ENCODE measurements at regions not wholly inside any gene's neighbourhood (a gene's known extent, or its start where the extent isn't known, plus 50 kb on each side); places are given as distances from the start of the nearest gene placed in this dataset.

DNA sequence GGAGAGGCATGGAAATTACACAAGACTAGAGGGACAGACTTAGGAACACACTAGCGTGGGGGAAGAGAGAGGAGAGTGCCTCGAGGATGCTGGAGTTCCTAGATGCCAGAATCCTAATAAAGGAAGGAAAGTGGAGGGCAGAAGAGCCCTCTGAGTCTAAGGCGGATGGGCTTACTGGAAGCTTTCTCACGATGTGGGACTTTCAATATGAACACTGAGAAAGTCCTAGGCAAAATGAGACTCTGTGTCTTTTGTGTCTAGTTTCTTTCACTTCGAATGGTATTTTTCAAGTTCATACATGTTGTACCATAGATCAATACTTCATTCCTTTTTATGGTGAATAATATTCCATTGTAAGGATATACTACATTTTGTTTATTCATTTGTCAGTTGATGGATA, 239.4 kb downstream of the NSG2 start:
- TF ChIP-seq EZH2phosphoT487 (IDR thresholded peaks at IDR 0.05; ENCODE audit: borderline replicate concordance) (no peak), POLR2A (IDR thresholded peaks at IDR 0.05; ENCODE audit: borderline replicate concordance, extremely low read depth, insufficient read depth, insufficient read length) (no peak), EZH2 (IDR thresholded peaks at IDR 0.05) (no peak), ELF1 (IDR thresholded peaks at IDR 0.05; ENCODE audit: borderline replicate concordance, low read depth) (no peak), RAD21 (IDR thresholded peaks at IDR 0.05; ENCODE audit: low read depth) (no peak), CBX3 (IDR thresholded peaks at IDR 0.05; ENCODE audit: low read depth) (no peak), POLR2AphosphoS5 (IDR thresholded peaks at IDR 0.05; ENCODE audit: low read depth, low read length) (no peak), SIN3A (IDR thresholded peaks at IDR 0.05; ENCODE audit: low read depth) (no peak)
- TF ChIP-seq, protein P1, sequence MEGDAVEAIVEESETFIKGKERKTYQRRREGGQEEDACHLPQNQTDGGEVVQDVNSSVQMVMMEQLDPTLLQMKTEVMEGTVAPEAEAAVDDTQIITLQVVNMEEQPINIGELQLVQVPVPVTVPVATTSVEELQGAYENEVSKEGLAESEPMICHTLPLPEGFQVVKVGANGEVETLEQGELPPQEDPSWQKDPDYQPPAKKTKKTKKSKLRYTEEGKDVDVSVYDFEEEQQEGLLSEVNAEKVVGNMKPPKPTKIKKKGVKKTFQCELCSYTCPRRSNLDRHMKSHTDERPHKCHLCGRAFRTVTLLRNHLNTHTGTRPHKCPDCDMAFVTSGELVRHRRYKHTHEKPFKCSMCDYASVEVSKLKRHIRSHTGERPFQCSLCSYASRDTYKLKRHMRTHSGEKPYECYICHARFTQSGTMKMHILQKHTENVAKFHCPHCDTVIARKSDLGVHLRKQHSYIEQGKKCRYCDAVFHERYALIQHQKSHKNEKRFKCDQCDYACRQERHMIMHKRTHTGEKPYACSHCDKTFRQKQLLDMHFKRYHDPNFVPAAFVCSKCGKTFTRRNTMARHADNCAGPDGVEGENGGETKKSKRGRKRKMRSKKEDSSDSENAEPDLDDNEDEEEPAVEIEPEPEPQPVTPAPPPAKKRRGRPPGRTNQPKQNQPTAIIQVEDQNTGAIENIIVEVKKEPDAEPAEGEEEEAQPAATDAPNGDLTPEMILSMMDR (IDR thresholded peaks at IDR 0.05 in 2 of 3, conservative IDR thresholded peaks at IDR 0.05 in 1 of 3; ENCODE audit: borderline replicate concordance in 1 of 3, insufficient read depth in 1 of 3, low read depth in 2 of 3, low read length in 2 of 3): no peak
- TF ChIP-seq, protein P2, sequence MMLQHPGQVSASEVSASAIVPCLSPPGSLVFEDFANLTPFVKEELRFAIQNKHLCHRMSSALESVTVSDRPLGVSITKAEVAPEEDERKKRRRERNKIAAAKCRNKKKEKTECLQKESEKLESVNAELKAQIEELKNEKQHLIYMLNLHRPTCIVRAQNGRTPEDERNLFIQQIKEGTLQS (IDR thresholded peaks at IDR 0.05): no peak

Data from HCT116 (cell line).